Activated B cell treated with CpG ODN at 0.5 μM for 24 hours (primary cell): ENCODE measurements at regions not wholly inside any gene's neighbourhood (a gene's known extent, or its start where the extent isn't known, plus 50 kb on each side); places are given as distances from the start of the nearest gene placed in this dataset.

Experiments used
- ATAC-seq: fragments of 200-7000 bp; cut with Tn5 transposase; one replicate; pipeline ENCODE4 v1.10.0; 2021; ENCODE audit warnings: low read depth, mild to moderate bottlenecking, moderate library complexity
- CTCF ChIA-PET: fragments of 350-600 bp; sonication (Branson Sonifier 250); formaldehyde crosslinking; loops from one replicate; lab custom pipeline; 2021; ENCODE audit warnings: antibody characterized with exemption; lab: Charles Lee
- POLR2A ChIA-PET: fragments of 350-600 bp; sonication (Branson Sonifier 250); formaldehyde crosslinking; loops from one replicate; lab custom pipeline; 2021; ENCODE audit warnings: antibody characterized with exemption; lab: Charles Lee
- DNase-seq: peaks from one replicate; pipeline ENCODE4 v3.0.0; 2022
- H3K27ac Mint-ChIP-seq: one replicate; pipeline ENCODE4 v1.8.0; 2020; ENCODE audit warnings: mixed read lengths
- H3K27me3 Mint-ChIP-seq: one replicate; pipeline ENCODE4 v1.8.0; 2021; ENCODE audit warnings: mixed read lengths
- H3K36me3 Mint-ChIP-seq: one replicate; pipeline ENCODE4 v1.8.0; 2021; ENCODE audit warnings: low read depth, mixed read lengths
- H3K4me1 Mint-ChIP-seq: one replicate; pipeline ENCODE4 v1.8.0; 2021; ENCODE audit warnings: mixed read lengths
- H3K4me3 Mint-ChIP-seq: one replicate; pipeline ENCODE4 v1.8.0; 2020; ENCODE audit warnings: mild to moderate bottlenecking, mixed read lengths
- H3K9me3 Mint-ChIP-seq: one replicate; pipeline ENCODE4 v1.8.0; 2020; ENCODE audit warnings: mixed read lengths
- CTCF ChIP-seq: fragments of 200-600 bp; IDR thresholded peaks from one replicate; pipeline ENCODE4 v1.8.0; 2022; ENCODE audit warnings: antibody characterized with exemption, mild to moderate bottlenecking
- intact Hi-C: fragments of 100-400 bp; cut with micrococcal nuclease; formaldehyde crosslinking; loops from one replicate; pipeline ENCODE4 v1.15.1; 2024

- H3K9me3 Mint-ChIP-seq: no peaks in the 10 kb centered on the region
- no peaks in the 10 kb centered on the region for H3K36me3 Mint-ChIP-seq
- no peak for DNase-seq
- H3K27me3 Mint-ChIP-seq: no peaks in the 10 kb centered on the region
- peak; percentile 56 for ATAC-seq
- intact Hi-C loops: loop anchor here (1.0 to 2.0 kb wide), 2 partner anchors 14 to 37 kb away; no protein-coding TSS in a partner anchor
- CTCF ChIA-PET: interaction anchor here (0.8 to 2.0 kb wide), 5 partner anchors 37 to 313 kb away, joined by 3 to 5 read pairs (median 3); no protein-coding TSS in a partner anchor
- peaks cover 69% of the 10 kb centered on the region for H3K4me1 Mint-ChIP-seq
- POLR2A ChIA-PET: interaction anchor here (0.7 to 4.9 kb wide), 14 partner anchors 11 to 970 kb away, joined by 3 to 56 read pairs (median 6); partner anchors contain the start of genes ARL11, SPRYD7 and TRIM13
- TF ChIP-seq CTCF: no peak
- H3K27ac Mint-ChIP-seq: peak overlapping the region; percentile 82
- peak overlapping the region; percentile 33 for H3K4me3 Mint-ChIP-seq
These were observed 245.2 kb downstream of the DLEU7 start for GRCh38 chr13:50598338-50598737.

GRCh38 chr13:50599046-50599445 is 244.4 kb downstream of the DLEU7 start:
- no peaks in the 10 kb centered on the region for H3K27me3 Mint-ChIP-seq
- no peaks in the 10 kb centered on the region for H3K9me3 Mint-ChIP-seq
- peaks cover 63% of the 10 kb centered on the region for H3K4me1 Mint-ChIP-seq
- ChIA-PET POLR2A (interaction anchor here (0.6 to 4.9 kb wide), 11 partner anchors 12 to 971 kb away, joined by 3 to 56 read pairs (median 6); partner anchors contain the start of genes ARL11, SPRYD7 and TRIM13), CTCF (interaction anchor here (0.6 to 2.0 kb wide), 4 partner anchors 13 to 517 kb away, joined by 3 to 5 read pairs (median 4); no protein-coding TSS in a partner anchor)
- ATAC-seq: no peak
- H3K27ac Mint-ChIP-seq: peak overlapping the region; percentile 83
- no peaks in the 10 kb centered on the region for H3K36me3 Mint-ChIP-seq
- DNase-seq: no peak
- TF ChIP-seq CTCF: no peak
- peak overlapping the region; percentile 19 for H3K4me3 Mint-ChIP-seq
- intact Hi-C loops: loop anchor here (2.0 kb wide), 1 partner anchor 14 kb away; no protein-coding TSS in a partner anchor

- ChIA-PET POLR2A (interaction anchor here (0.6 to 1.0 kb wide), 6 partner anchors 18 to 232 kb away, joined by 3 to 7 read pairs (median 4); no protein-coding TSS in a partner anchor), CTCF (no interaction called here)
- no peak for ATAC-seq
- no peak overlapping the region for H3K27ac Mint-ChIP-seq
- no peak overlapping the region for H3K4me3 Mint-ChIP-seq
- DNase-seq: no peak
- H3K4me1 Mint-ChIP-seq: peaks cover 58% of the 10 kb centered on the region
- no peaks in the 10 kb centered on the region for H3K36me3 Mint-ChIP-seq
- no peak for TF ChIP-seq CTCF
- H3K9me3 Mint-ChIP-seq: no peaks in the 10 kb centered on the region
- H3K27me3 Mint-ChIP-seq: no peaks in the 10 kb centered on the region
- intact Hi-C loops: loop anchor here (2.0 kb wide), 1 partner anchor 13 kb away; no protein-coding TSS in a partner anchor
These were observed 243.6 kb downstream of the DLEU7 start for GRCh38 chr13:50599927-50600326.

- TF ChIP-seq CTCF: no peak
- Mint-ChIP-seq H3K4me3 (no peak overlapping the region), H3K27me3 (no peaks in the 10 kb centered on the region), H3K9me3 (no peaks in the 10 kb centered on the region), H3K4me1 (peaks cover 22% of the 10 kb centered on the region), H3K27ac (no peak overlapping the region), H3K36me3 (no peaks in the 10 kb centered on the region)
- ATAC-seq (no peak), DNase-seq (no peak)
- ChIA-PET POLR2A (no interaction called here), CTCF (no interaction called here)
- intact Hi-C loops: no loop called here
These were observed 235.1 kb downstream of the DLEU7 start for GRCh38 chr13:50608370-50608769.

GRCh38 chr13:50609011-50609410 is 234.5 kb downstream of the DLEU7 start:
- no peak overlapping the region for H3K4me3 Mint-ChIP-seq
- no peaks in the 10 kb centered on the region for H3K27me3 Mint-ChIP-seq
- H3K9me3 Mint-ChIP-seq: no peaks in the 10 kb centered on the region
- DNase-seq (no peak), ATAC-seq (no peak)
- peaks cover 22% of the 10 kb centered on the region for H3K4me1 Mint-ChIP-seq
- ChIA-PET CTCF (no interaction called here), POLR2A (no interaction called here)
- intact Hi-C loops: no loop called here
- H3K27ac Mint-ChIP-seq: no peak overlapping the region
- H3K36me3 Mint-ChIP-seq: no peaks in the 10 kb centered on the region
- no peak for TF ChIP-seq CTCF
